ENCODE measurements at regions not wholly inside any gene's neighbourhood (a gene's known extent, or its start where the extent isn't known, plus 50 kb on each side); places are given as distances from the start of the nearest gene placed in this dataset.

- no peak for TF ChIP-seq CTCF (IDR thresholded peaks at IDR 0.05)
- no peak for TF ChIP-seq POLR2A (IDR thresholded peaks at IDR 0.05)
Measured at GRCh38 chr13:37212826-37213225, 107.4 kb upstream of the CSNK1A1L start.
